Upper lobe of right lung (tissue), 1 donor: ENCODE measurements at regions not wholly inside any gene's neighbourhood (a gene's known extent, or its start where the extent isn't known, plus 50 kb on each side); places are given as distances from the start of the nearest gene placed in this dataset.

Experiments used
- ATAC-seq: fragments of 200-7000 bp; cut with Tn5 transposase; one replicate; pipeline ENCODE4 v1.9.1; 2020; ENCODE audit warnings: mild to moderate bottlenecking, moderate library complexity
- DNase-seq: peaks from one replicate; pipeline ENCODE4 v3.0.0-alpha.2; 2020
- H3K27ac ChIP-seq: fragments of 200-600 bp; one replicate; pipeline ENCODE4 v1.8.0; 2022
- H3K27me3 ChIP-seq: fragments of 200-600 bp; one replicate; pipeline ENCODE4 v1.8.0; 2022; ENCODE audit warnings: mild to moderate bottlenecking
- H3K36me3 ChIP-seq: fragments of 200-600 bp; one replicate; pipeline ENCODE4 v1.8.0; 2022
- H3K4me1 ChIP-seq: fragments of 200-600 bp; one replicate; pipeline ENCODE4 v1.8.0; 2022
- H3K4me3 ChIP-seq: fragments of 200-600 bp; one replicate; pipeline ENCODE4 v1.8.0; 2022; ENCODE audit warnings: mild to moderate bottlenecking
- H3K9me3 ChIP-seq: fragments of 200-600 bp; one replicate; pipeline ENCODE4 v1.8.0; 2022
- intact Hi-C: fragments of 100-400 bp; cut with DNase I; formaldehyde crosslinking; loops from one replicate; pipeline ENCODE4 v1.11.0; 2022
- TF ChIP-seq, protein P1 (sequence below): fragments of 200-600 bp; IDR thresholded peaks from one replicate; pipeline ENCODE4 v1.8.0; 2022; ENCODE audit warnings: antibody characterized with exemption
- donor health status: DM: no; HTN: yes; CAD: no; lungs with severe emphysema.

GRCh38 chr13:106274551-106275203 lies 260.8 kb downstream of the EFNB2 start:
- DNase-seq: no peak
- intact Hi-C loops: no loop called here
- H3K9me3 ChIP-seq: no peaks in the 10 kb centered on the region
- no peak overlapping the region for H3K27ac ChIP-seq
- TF ChIP-seq, protein P1, sequence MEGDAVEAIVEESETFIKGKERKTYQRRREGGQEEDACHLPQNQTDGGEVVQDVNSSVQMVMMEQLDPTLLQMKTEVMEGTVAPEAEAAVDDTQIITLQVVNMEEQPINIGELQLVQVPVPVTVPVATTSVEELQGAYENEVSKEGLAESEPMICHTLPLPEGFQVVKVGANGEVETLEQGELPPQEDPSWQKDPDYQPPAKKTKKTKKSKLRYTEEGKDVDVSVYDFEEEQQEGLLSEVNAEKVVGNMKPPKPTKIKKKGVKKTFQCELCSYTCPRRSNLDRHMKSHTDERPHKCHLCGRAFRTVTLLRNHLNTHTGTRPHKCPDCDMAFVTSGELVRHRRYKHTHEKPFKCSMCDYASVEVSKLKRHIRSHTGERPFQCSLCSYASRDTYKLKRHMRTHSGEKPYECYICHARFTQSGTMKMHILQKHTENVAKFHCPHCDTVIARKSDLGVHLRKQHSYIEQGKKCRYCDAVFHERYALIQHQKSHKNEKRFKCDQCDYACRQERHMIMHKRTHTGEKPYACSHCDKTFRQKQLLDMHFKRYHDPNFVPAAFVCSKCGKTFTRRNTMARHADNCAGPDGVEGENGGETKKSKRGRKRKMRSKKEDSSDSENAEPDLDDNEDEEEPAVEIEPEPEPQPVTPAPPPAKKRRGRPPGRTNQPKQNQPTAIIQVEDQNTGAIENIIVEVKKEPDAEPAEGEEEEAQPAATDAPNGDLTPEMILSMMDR: no peak
- H3K27me3 ChIP-seq: no peaks in the 10 kb centered on the region
- no peak for ATAC-seq
- no peaks in the 10 kb centered on the region for H3K36me3 ChIP-seq
- H3K4me3 ChIP-seq: no peak overlapping the region
- H3K4me1 ChIP-seq: no peaks in the 10 kb centered on the region

DNA sequence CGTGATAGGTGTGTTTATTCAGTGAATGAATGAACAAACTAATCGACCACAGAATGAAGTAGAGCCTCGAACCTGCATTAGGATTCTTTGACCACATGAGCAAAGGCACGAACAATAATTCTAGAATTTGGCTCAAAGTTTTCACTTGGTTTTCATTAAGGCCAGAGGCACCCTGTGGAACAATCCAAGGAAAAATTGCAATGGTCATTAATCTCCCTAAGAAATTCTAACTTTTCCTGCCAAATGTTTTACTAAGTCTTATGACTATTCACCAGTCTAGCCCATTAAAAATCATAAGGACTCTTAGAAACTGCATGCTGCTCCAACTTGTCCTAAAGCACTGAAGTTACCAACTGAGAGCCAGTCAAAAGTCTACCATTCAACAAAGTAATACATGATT lies 271.7 kb downstream of the EFNB2 start:
- TF ChIP-seq, protein P1: no peak
- H3K36me3 ChIP-seq: no peaks in the 10 kb centered on the region
- DNase-seq (no peak), ATAC-seq (no peak)
- H3K27me3 ChIP-seq: no peaks in the 10 kb centered on the region
- intact Hi-C loops: no loop called here
- no peaks in the 10 kb centered on the region for H3K4me1 ChIP-seq
- H3K4me3 ChIP-seq: no peak overlapping the region
- H3K27ac ChIP-seq: no peak overlapping the region
- H3K9me3 ChIP-seq: no peaks in the 10 kb centered on the region

- intact Hi-C loops: no loop called here
- Histone ChIP-seq H3K9me3 (no peaks in the 10 kb centered on the region), H3K4me1 (no peaks in the 10 kb centered on the region), H3K4me3 (no peak overlapping the region), H3K27me3 (no peaks in the 10 kb centered on the region), H3K27ac (no peak overlapping the region), H3K36me3 (no peaks in the 10 kb centered on the region)
- DNase-seq (no peak), ATAC-seq (no peak)
- TF ChIP-seq, protein P1: no peak
Measured at GRCh38 chr13:106262886-106263285, 272.6 kb downstream of the EFNB2 start.

DNA sequence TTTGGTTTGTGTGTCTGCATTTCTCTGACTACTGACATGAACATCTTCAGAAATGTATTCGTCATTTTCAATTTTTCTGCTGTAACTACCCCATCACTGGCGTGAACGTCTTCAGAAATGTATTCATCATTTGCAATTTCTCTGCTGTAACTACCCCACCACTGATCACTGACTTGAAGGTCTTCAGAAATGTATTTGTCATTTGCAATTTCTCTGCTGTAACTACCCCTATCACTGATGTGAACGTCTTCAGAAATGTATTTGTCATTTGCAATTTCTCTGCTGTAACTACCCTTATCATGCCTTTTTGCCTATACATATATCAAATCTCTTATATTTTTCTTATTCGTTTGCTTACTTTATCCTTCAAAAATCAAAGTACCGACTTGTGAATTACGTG lies 274.0 kb downstream of the EFNB2 start:
- DNase-seq (no peak), ATAC-seq (no peak)
- Histone ChIP-seq H3K36me3 (no peaks in the 10 kb centered on the region), H3K4me3 (no peak overlapping the region), H3K27ac (no peak overlapping the region), H3K27me3 (no peaks in the 10 kb centered on the region), H3K9me3 (no peaks in the 10 kb centered on the region), H3K4me1 (no peaks in the 10 kb centered on the region)
- intact Hi-C loops: no loop called here
- TF ChIP-seq, protein P1: no peak

DNA sequence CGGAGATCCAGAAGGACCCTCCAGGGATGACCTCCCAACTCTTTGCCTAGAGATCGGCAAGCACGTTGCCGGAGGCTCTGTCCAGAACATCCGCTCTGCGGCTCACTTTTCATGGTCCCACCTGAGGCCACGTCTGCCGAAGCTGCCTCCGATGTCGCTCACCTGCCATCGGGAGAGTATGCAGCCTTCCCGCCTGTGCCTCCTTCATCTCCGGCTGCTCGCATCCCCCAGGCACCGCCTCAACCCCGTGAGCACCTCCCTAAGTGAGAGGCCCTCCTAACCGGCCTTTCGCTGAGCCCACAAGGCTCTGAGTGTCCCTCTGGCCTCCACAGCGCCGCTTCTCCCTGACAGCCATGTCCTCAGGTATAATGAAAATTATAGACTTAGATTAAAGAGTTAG lies 275.1 kb downstream of the EFNB2 start:
- ATAC-seq: no peak
- no peak overlapping the region for H3K4me3 ChIP-seq
- H3K4me1 ChIP-seq: no peaks in the 10 kb centered on the region
- intact Hi-C loops: no loop called here
- no peak overlapping the region for H3K27ac ChIP-seq
- no peaks in the 10 kb centered on the region for H3K27me3 ChIP-seq
- DNase-seq: no peak
- TF ChIP-seq, protein P1: no peak
- no peaks in the 10 kb centered on the region for H3K9me3 ChIP-seq
- H3K36me3 ChIP-seq: no peaks in the 10 kb centered on the region

DNA sequence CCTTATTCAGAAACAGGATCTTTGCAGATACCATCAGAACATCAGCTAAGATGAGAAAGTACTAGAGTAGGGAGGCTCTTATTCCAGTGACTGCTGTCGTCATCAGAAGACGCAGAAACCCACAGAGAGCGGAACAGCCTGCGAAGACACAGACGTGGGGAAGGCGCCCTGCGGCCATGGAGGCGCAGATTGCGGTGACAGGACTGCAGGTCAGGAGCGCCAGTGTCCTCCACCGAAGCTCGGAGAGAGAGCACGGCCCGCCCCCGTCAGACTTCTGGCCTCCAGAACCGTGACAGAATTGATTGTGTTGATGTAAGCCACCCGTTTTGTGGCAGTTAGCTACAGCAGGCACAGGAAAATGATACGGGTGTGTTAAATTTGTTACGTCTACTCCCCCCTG lies 275.5 kb downstream of the EFNB2 start:
- no peaks in the 10 kb centered on the region for H3K27me3 ChIP-seq
- intact Hi-C loops: no loop called here
- no peaks in the 10 kb centered on the region for H3K9me3 ChIP-seq
- ATAC-seq: no peak
- no peak for DNase-seq
- no peaks in the 10 kb centered on the region for H3K4me1 ChIP-seq
- no peaks in the 10 kb centered on the region for H3K36me3 ChIP-seq
- no peak overlapping the region for H3K27ac ChIP-seq
- H3K4me3 ChIP-seq: no peak overlapping the region
- TF ChIP-seq, protein P1: no peak
